Right hindlimb (tissue), 1 donor: ENCODE measurements at regions not wholly inside any gene's neighbourhood (a gene's known extent, or its start where the extent isn't known, plus 50 kb on each side); places are given as distances from the start of the nearest gene placed in this dataset.

Experiments
- DNase-seq: peaks from one replicate; pipeline ENCODE4 v3.0.0-alpha.2; 2018

- no peak for DNase-seq
Measured at GRCh38 chr6:98648211-98648914, 186.0 kb upstream of the POU3F2 start.

DNA sequence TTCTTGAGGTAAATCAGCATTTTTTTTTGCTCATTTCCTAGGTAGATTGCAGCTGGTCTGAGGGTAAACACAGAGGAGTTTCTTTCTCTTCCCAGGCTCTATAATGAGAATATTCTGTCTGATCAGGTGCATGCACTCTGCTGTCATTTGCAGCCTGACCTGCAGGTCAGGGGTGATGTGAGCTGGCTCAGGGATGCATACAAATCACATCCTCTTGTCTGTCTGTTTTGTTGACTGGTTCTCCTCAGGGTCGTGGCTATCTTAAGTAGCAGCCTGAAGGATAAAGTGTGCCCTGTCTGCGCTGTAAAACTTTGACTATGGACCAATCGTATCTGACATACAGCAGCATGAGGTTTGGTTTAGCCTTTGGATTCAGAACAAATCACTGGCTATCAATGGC, 183.4 kb upstream of the POU3F2 start:
- DNase-seq, result no peak

DNA sequence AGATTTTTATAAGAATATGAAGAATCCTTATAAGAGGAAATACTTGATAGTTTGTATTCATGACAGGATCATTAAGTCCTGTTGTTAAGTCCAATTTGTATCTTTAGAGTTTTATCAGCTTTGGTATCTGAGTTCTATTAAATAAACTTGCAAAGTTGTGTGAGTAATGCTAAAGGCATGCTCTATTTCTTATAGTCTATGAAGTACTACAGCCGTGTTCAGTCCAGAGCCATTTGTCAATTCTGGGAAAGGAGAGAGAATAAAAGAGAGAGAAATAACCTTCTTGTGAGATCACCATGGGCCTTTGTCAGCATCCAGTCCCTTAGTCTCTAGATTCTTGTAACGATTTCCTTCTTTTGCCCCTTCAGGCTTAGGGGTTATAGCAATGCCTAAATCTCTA, 181.2 kb upstream of the POU3F2 start:
- DNase-seq, result no peak

- DNase-seq, result peak; percentile 52
Measured at GRCh38 chr6:98657764-98658163, 176.6 kb upstream of the POU3F2 start.

GRCh38 chr6:98669371-98669770, 165.0 kb upstream of the POU3F2 start:
- DNase-seq, result no peak

DNA sequence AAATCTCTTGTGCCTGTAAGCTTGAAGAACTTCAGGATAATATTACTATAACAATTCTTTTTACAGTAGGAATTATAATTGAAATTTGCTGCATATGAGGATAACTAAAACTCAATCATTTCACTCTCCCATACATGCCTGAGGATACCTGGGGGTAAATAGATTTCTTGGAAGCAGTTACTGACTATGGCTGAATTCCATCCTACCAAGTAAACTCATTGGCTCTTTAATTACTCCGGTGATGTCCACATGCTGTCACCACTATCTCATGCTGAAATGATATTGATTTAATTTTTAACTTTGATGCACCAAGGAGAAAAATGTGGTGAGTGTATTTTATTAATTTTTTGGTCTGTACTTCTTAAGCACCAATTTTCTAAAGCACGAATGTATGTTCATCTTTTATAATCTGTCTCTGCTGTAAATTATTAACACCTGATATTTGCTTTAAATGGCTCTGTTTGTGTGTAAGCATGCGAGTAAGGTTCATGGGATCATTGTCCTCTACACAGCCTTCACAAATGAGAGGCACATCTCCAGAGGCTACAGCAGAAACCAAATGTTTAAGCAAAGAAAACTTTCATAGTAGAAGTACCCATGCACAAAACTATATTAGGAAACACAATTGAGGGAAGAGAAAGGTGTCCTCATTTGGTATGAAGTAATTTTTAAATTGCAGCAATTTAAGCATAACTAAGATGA, 164.2 kb upstream of the POU3F2 start:
- DNase-seq, result no peak

DNA sequence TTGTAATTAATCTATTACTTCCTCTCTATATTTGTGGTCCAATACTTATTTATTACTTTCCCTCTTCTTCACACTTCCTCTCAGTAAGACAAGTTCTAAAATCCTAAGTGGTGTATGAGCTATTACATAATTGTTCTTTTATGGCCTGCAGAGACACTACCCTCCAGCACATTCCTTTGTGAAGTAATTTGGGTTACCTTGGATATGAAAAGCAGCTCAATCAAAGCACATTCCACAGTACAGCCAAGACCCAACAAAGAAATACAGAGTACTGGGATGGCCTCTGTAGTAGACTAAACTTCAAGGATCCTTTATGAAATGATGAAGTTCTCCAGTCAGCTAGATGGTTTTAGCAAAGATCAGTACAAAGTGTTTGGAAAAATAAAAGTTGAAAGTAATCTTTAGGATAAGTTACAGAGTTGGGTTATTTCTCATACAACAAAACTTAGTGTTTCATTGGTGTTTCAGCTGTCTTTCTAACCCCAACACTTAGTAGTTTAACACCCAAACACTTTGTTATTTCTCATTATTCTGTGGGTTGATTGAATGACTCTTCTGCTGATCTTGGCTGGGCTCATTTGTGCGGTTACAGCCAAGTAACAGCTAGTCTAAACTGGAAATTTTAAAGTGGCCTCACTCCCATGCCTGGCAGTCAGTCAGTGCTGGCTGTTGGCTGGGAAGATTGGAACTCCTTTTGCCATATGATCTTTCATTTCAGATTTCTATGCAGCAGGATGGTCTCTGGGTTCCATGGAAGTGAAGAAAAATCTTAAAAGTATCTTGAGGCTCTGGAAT, 161.5 kb upstream of the POU3F2 start:
- DNase-seq, result no peak

- DNase-seq, result no peak
Measured at GRCh38 chr6:98678481-98678880, 155.9 kb upstream of the POU3F2 start.

- DNase-seq, result no peak
Measured at GRCh38 chr6:98686008-98686601, 148.3 kb upstream of the POU3F2 start.

DNA sequence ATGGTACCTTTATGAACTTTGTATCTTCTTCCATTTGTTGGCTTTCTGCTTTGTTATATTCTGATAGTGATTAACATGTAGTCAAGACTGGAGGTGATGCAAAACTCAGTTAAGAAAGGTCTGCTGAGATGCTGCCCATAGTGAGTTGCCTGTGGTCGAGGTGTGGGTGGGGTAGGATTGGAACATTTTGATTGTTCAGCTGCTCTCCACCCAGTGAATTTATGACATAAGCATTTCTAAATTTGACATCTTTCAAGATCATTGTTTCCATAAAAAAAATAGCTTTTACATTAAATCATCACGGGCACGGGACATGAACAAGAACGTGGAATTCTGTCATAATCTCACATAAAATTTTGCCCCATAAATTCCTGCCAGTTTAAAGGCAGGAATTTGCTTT, 146.6 kb upstream of the POU3F2 start:
- DNase-seq, result no peak

- DNase-seq, result no peak
Measured at GRCh38 chr6:98695091-98695801, 139.1 kb upstream of the POU3F2 start.

- DNase-seq, result no peak
Measured at GRCh38 chr6:98711380-98711779, 123.0 kb upstream of the POU3F2 start.

DNA sequence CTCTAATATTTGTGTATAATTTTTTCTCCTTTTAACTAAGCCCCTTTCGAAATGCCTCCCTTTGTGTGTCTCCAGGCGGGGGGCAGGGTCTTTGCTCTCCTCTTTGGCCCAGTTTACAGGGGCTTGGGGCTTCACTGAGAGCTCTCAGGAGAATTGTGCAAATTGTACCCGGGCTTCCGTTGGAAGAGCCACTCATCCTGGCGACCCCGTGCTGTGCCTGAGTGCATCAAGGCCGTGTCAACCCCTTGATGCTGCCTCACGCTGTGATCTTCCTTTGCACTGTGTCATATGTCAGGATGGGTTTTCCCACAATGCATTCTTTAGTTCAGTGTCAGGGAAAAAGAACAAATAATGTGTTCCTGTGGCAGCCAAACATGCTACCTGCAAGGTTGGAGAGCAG, 118.0 kb upstream of the POU3F2 start:
- no peak for DNase-seq

- DNase-seq, result no peak
Measured at GRCh38 chr6:98717322-98717877, 117.0 kb upstream of the POU3F2 start.

DNA sequence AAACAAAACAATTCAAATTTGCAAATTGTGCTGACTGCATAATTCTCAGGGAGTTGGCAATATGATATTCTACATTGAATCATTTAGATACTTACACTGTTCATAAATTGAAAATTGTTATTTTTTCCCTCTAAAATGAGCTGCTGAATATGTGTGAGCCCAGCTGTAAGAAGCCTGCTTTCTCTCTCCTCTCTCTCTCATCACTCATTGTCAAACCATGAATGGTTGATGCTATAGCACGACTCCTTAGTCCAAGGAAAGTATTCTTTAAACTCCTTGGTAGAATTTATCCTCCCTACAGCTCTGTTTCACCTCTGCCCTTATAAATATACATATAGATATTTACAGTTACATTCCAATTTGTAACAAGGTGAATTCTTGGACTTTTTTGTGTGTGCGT, 116.4 kb upstream of the POU3F2 start:
- DNase-seq, result no peak

- DNase-seq, result no peak
Measured at GRCh38 chr6:98724537-98724936, 109.8 kb upstream of the POU3F2 start.

DNA sequence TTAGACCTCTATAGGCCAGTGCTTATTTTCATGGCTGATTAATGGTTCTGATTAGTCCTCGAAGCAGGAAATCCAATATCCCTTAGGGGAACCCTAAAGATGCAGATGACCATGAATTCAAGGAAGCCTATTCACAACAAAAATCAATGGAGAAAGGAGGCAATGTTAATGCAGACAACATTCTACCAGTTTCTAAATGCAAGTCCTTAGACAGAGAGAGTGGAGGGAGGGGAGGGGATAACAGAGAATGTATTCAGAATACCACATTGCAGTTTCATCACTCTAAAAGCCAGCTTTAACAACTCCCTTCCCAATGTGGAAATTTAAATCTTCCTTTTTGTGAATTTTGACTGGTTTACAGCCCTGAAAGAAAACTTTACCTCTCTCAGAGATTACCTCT, 87.1 kb upstream of the POU3F2 start:
- DNase-seq, result no peak

DNA sequence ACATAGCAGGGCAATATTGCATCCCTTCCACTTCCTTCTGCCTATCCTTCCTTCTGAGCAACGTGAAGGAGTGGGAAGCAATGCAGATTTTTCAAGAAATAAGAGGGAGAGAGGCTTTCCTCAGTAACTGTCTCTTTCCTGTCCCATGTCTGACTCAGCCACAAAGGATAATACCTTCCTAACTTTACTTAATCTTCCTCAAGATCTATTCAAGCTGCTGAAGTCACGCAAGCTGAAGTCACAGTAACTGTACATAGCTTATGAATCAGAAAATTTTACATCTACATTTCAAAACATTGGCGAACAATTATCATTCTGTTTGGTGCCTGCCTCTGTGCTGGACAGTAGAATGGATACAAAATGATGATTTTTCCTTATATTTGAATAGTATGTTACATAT, 86.4 kb upstream of the POU3F2 start:
- no peak for DNase-seq

- no peak for DNase-seq
Measured at GRCh38 chr6:98759459-98759858, 74.9 kb upstream of the POU3F2 start.

DNA sequence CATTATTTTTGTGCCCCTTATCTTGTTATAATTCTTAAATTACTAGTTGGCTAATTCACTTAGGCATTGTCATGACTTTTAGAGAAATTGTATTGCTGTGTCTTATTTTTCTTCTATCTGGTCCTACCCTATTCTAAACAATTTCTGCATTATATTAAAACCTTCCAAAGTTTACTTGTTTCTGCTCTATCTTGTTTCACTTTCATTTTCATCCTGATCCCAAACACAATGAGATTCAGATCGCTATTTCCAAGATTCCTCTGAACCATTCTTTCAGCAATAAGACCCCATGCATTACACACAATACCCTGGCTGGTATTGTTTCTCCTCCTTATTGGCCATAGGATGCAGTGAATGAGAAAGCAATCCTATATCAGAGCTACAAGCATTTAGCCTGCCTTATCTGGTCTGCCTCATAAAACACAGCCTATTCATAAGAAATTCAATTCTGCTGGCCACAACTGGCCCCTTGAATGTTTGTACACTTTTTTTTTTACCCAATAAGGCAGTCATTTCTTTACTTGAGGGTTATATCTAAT, 69.9 kb upstream of the POU3F2 start:
- DNase-seq, result no peak

DNA sequence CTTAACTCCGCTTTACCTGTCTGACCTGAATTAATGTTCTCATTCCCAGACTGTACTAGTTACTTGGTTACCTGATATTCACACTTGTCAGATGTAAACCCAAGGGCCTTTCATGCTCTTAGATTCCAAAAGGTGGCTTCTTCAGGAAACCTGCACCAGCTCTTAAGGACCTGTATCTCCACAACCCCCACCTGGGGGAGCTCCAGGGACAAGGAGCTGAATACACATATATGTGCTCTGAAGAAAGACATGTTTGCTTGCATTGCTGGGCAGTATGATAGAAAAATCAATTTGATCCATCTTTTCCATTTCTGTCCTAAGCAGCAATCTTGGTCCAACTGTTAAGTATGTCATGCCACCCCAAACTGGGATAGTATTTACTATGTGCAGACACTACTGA, 64.8 kb upstream of the POU3F2 start:
- DNase-seq, result no peak

GRCh38 chr6:98775205-98775604, 59.2 kb upstream of the POU3F2 start:
- DNase-seq, result no peak
